ENCODE measurements at regions not wholly inside any gene's neighbourhood (a gene's known extent, or its start where the extent isn't known, plus 50 kb on each side); places are given as distances from the start of the nearest gene placed in this dataset.

DNA sequence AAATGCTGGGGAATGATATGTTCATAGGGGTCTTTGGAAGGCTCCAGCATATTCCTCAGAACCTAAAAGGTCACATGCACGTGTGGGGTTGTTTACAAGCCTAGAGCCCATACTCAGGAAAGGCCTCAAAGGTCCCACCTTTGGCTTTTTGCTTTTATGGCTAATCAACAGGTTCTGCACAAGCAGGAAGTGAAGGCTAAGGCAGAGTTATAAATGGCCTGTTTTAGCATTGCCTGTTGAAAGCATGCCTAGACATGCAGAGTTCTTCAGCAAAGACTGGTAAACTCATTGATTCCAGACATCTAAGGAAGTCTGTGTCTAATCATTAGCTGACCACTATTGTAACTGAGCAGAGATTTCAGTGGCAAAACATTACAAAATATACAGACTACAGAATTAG lies 198.3 kb downstream of the KCNRG start:
- Histone ChIP-seq H3K9me3 (ENCODE audit: control insufficient read depth, low read length) (no peaks in the 10 kb centered on the region), H3K4me1 (ENCODE audit: control insufficient read depth, insufficient read depth, low read length) (peaks cover 6% of the 10 kb centered on the region), H3K27me3 (ENCODE audit: control insufficient read depth, insufficient read depth, low read length) (no peaks in the 10 kb centered on the region), H3K4me3 (ENCODE audit: low read length) (no peak overlapping the region), H3K9ac (ENCODE audit: low read length) (no peak overlapping the region), H3K36me3 (ENCODE audit: control insufficient read depth, insufficient read depth, low read length) (no peaks in the 10 kb centered on the region)

DNA sequence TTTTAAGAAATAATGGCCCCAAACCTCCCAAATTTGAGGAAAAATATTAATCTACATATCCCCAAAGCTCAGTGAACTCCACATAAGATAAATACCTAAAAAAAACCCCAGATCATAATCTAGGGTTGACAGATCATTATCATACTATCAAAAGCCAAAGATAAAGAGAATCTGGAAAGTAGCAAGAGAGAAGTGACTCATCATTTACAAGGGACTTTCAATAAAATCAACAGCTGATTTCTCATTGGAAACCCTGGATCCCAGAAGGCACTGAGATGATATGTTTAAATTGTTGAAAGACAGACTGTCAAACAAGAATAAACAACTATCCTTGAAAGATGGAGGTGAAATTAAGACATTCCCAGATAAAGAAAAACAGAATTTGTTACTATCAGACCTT lies 199.3 kb downstream of the KCNRG start:
- H3K36me3 ChIP-seq (ENCODE audit: control insufficient read depth, insufficient read depth, low read length) = no peaks in the 10 kb centered on the region
- H3K27me3 ChIP-seq (ENCODE audit: control insufficient read depth, insufficient read depth, low read length) = no peaks in the 10 kb centered on the region
- no peak overlapping the region for H3K4me3 ChIP-seq (ENCODE audit: low read length)
- H3K4me1 ChIP-seq (ENCODE audit: control insufficient read depth, insufficient read depth, low read length) = no peaks in the 10 kb centered on the region
- H3K9me3 ChIP-seq (ENCODE audit: control insufficient read depth, low read length) = no peaks in the 10 kb centered on the region
- no peak overlapping the region for H3K9ac ChIP-seq (ENCODE audit: low read length)

DNA sequence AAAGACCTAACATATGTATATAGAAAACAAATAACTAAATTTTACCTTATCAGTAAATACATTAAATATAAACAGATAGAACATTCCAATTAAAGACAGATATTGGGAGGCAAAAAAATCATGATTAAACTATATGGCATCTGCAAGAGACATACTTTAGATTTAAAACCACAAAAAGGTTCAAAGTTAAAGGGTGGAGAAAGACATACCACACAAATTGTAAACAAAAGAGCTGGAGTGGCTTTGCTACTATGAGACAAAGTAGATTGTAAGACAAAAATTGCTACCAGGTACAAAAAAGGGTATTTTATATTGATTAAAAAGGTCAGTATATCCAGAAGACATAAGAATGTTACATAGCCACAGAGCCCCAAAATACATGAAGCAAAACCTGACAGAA lies 200.2 kb downstream of the KCNRG start:
- no peaks in the 10 kb centered on the region for H3K36me3 ChIP-seq (ENCODE audit: control insufficient read depth, insufficient read depth, low read length)
- H3K9ac ChIP-seq (ENCODE audit: low read length) = no peak overlapping the region
- no peaks in the 10 kb centered on the region for H3K27me3 ChIP-seq (ENCODE audit: control insufficient read depth, insufficient read depth, low read length)
- H3K4me1 ChIP-seq (ENCODE audit: control insufficient read depth, insufficient read depth, low read length) = no peaks in the 10 kb centered on the region
- H3K4me3 ChIP-seq (ENCODE audit: low read length) = no peak overlapping the region
- no peaks in the 10 kb centered on the region for H3K9me3 ChIP-seq (ENCODE audit: control insufficient read depth, low read length)

DNA sequence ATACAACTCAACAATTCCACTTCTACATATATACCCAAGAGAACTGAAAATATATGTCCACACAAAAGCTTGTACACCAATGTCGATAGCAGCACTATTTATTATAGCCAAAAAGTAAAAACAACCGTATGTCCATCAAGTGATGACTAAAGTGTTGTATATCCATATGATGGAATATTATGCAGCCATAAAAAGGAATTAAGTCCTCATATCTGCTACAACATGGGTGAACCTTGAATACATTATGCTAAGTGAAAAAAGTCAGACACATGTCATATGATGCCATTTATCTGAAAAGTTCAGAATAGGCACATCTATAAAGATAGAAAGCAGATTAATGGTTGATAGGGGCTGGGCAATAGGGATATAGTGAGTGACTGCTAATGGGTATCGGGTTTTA lies 204.5 kb downstream of the KCNRG start:
- Histone ChIP-seq H3K36me3 (ENCODE audit: control insufficient read depth, insufficient read depth, low read length) (no peaks in the 10 kb centered on the region), H3K9me3 (ENCODE audit: control insufficient read depth, low read length) (no peaks in the 10 kb centered on the region), H3K4me1 (ENCODE audit: control insufficient read depth, insufficient read depth, low read length) (peaks cover 11% of the 10 kb centered on the region), H3K4me3 (ENCODE audit: low read length) (no peak overlapping the region), H3K9ac (ENCODE audit: low read length) (no peak overlapping the region), H3K27me3 (ENCODE audit: control insufficient read depth, insufficient read depth, low read length) (no peaks in the 10 kb centered on the region)

DNA sequence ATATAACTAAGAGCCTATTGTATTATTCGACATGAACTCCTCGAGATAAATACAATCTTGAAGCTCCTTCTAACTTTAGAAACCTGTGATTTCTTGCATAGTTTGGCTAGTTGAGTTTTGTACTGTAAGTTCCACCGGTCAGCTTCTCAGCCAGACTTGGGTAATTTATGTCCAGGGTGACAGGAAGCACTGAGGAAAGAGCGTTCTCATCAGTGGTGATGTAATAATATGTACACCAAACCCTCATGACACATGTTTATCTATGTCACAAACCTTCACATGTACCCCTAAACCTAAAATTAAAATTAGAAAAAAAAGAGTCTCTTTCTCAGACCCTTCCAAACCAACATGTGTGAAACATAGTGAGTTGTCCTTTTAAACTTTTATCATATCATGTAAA lies 205.7 kb downstream of the KCNRG start:
- Histone ChIP-seq H3K27me3 (ENCODE audit: control insufficient read depth, insufficient read depth, low read length) (no peaks in the 10 kb centered on the region), H3K36me3 (ENCODE audit: control insufficient read depth, insufficient read depth, low read length) (no peaks in the 10 kb centered on the region), H3K4me3 (ENCODE audit: low read length) (no peak overlapping the region), H3K9me3 (ENCODE audit: control insufficient read depth, low read length) (no peaks in the 10 kb centered on the region), H3K4me1 (ENCODE audit: control insufficient read depth, insufficient read depth, low read length) (peaks cover 11% of the 10 kb centered on the region), H3K9ac (ENCODE audit: low read length) (no peak overlapping the region)

DNA sequence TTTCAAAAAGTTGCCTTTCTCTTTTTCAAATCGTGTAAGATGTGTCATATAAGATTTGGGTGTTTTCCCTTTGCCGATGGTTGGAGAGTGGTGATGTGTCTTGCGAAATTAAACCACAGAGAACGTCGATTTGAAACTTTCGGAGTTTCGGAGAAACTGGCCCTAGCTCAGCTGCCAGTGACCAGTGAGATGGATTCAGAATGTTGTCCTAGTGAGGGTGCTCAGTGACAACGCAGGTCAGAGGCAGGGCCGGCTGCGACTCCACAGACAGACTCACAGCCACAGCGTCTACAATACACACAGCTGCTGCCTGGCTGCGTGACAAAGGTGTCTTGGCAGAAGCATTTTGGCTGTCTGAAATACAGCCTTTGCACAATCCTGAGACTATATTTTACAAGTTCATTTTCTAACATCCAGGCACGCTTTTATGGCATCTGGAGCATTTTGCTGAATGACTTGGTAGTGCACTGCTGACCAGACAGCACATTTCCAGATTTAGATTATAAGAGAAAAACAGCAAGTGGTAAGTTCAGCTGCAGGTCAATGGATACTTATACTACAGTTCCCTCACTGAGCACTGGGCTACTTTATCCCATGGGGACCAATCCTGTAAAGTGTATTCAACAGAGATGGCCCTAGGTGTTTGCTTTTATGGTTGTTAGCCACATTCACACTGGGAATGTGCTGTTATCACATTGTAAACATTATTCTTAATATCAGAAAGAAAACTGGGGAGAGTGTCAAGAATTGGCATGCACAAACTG lies 207.5 kb downstream of the KCNRG start:
- Histone ChIP-seq H3K36me3 (ENCODE audit: control insufficient read depth, insufficient read depth, low read length) (no peaks in the 10 kb centered on the region), H3K4me3 (ENCODE audit: low read length) (no peak overlapping the region), H3K9me3 (ENCODE audit: control insufficient read depth, low read length) (no peaks in the 10 kb centered on the region), H3K27me3 (ENCODE audit: control insufficient read depth, insufficient read depth, low read length) (no peaks in the 10 kb centered on the region), H3K9ac (ENCODE audit: low read length) (no peak overlapping the region), H3K4me1 (ENCODE audit: control insufficient read depth, insufficient read depth, low read length) (peaks cover 11% of the 10 kb centered on the region)

DNA sequence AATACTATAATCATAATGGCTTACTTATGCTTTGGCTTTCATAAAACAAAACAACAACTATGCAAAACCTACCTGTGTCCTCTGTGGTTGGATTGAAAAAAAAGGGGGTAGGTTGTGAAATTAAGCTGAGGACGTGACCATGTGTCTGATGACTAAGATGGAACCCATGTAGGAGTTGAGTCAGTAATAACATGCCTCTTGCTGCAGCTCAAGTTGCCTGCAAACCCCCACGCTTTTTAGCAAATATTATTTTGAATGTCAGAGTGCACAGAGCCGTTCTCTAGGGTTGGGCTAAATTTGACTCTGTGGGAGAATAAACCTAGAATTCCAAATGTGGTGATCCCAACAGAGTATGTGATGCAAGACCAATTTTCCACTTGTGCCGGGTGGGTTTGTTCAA lies 209.3 kb downstream of the KCNRG start:
- no peaks in the 10 kb centered on the region for H3K27me3 ChIP-seq (ENCODE audit: control insufficient read depth, insufficient read depth, low read length)
- no peaks in the 10 kb centered on the region for H3K36me3 ChIP-seq (ENCODE audit: control insufficient read depth, insufficient read depth, low read length)
- H3K9ac ChIP-seq (ENCODE audit: low read length) = no peak overlapping the region
- no peaks in the 10 kb centered on the region for H3K9me3 ChIP-seq (ENCODE audit: control insufficient read depth, low read length)
- H3K4me3 ChIP-seq (ENCODE audit: low read length) = no peak overlapping the region
- peaks cover 11% of the 10 kb centered on the region for H3K4me1 ChIP-seq (ENCODE audit: control insufficient read depth, insufficient read depth, low read length)

DNA sequence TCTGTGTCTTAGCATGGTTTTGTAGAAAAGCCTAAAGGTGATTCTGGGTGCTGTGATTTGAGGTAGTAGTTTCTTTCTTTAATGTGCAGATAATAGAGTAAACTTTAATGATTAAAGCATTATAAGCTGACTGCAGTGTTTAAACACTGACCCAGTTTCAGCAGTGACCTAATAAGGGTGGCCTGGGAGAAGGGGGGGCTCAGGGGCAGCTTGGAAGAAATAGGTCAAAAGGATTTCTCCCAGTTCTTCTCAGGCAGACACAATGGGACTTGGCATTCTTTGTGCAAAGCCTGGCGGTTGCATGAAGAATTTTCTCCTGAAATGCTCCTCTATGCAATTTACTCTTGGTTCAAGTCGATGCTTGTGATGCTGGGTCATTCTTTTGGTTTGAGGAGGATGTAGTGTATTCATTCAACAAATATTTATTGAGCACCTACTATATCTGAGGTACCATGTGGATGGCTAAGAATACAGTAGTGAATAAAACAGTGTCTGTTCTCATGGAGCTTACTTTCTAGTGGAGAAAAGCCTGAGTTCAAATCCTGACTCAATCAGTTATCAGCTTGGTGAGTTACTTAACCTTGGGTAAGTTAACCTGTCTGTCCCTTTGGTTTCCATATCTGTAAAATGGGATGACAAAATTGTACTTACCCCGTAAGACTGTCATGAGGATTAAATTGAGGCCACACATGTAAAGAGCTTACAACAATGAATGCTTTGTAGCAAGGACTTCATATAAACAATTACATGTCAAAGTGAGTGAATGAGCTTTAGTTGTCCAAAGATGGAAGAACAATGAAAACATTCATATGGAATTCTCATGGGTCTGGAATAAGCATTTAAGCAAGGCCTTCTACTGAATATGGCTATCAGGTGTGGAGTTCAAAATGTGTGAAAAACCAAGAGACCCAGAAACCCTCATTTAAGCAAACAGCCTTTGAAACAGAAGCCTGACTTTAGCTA lies 210.2 kb downstream of the KCNRG start:
- H3K4me3 ChIP-seq (ENCODE audit: low read length) = no peak overlapping the region
- H3K4me1 ChIP-seq (ENCODE audit: control insufficient read depth, insufficient read depth, low read length) = peaks cover 11% of the 10 kb centered on the region
- H3K27me3 ChIP-seq (ENCODE audit: control insufficient read depth, insufficient read depth, low read length) = no peaks in the 10 kb centered on the region
- H3K9me3 ChIP-seq (ENCODE audit: control insufficient read depth, low read length) = no peaks in the 10 kb centered on the region
- no peak overlapping the region for H3K9ac ChIP-seq (ENCODE audit: low read length)
- no peaks in the 10 kb centered on the region for H3K36me3 ChIP-seq (ENCODE audit: control insufficient read depth, insufficient read depth, low read length)

DNA sequence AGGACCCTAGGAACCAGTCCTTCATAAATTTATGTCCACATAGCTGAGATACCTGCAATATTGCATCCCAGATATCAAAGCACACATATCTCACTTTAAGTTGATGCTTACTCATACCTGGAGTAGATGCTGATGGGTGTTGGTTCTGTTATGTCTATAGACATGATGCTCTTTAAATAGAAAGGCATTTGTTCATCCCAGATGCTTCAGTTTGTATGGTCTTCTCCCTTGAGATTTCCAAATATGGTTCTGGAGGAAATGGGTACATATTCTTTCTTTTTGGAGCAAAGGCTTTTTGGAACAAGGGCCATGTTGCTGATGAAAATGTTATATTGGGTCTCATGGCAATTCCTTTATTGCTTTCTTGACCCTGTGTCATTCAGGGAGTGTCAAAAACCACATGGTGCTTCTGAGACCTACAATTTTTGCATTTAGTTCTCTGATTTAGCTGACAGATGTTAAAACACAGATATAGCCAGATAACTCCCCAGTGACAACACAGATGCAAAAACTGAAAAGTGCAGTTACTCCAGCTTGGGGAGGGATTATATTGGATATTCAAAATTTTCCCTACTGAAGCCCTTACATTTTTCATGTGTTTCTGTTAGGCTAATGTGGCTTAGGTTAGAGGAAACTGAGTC lies 211.4 kb downstream of the KCNRG start:
- no peaks in the 10 kb centered on the region for H3K9me3 ChIP-seq (ENCODE audit: control insufficient read depth, low read length)
- no peak overlapping the region for H3K9ac ChIP-seq (ENCODE audit: low read length)
- H3K36me3 ChIP-seq (ENCODE audit: control insufficient read depth, insufficient read depth, low read length) = no peaks in the 10 kb centered on the region
- H3K27me3 ChIP-seq (ENCODE audit: control insufficient read depth, insufficient read depth, low read length) = no peaks in the 10 kb centered on the region
- no peak overlapping the region for H3K4me3 ChIP-seq (ENCODE audit: low read length)
- peaks cover 11% of the 10 kb centered on the region for H3K4me1 ChIP-seq (ENCODE audit: control insufficient read depth, insufficient read depth, low read length)

DNA sequence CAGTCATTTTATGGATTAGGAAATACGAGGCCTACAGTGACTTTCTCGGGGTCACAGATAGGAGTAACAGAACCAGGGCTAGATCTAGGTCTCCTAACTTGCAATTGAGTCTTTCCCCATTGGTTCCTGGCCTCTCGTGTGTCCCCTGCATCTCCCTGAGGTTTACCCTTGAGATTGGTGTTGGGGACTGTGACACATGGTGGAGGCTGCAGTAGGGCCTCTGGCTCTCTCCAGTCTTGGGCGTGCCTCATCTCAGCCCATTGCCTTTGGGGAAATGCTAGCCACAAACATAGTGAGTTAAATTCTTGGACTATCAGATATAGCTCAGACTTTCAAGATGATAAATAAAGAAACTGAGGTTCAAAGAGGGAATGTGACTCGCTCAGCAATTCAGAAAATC lies 212.1 kb downstream of the KCNRG start:
- H3K4me1 ChIP-seq (ENCODE audit: control insufficient read depth, insufficient read depth, low read length) = peaks cover 11% of the 10 kb centered on the region
- H3K27me3 ChIP-seq (ENCODE audit: control insufficient read depth, insufficient read depth, low read length) = no peaks in the 10 kb centered on the region
- H3K9ac ChIP-seq (ENCODE audit: low read length) = no peak overlapping the region
- H3K4me3 ChIP-seq (ENCODE audit: low read length) = no peak overlapping the region
- H3K9me3 ChIP-seq (ENCODE audit: control insufficient read depth, low read length) = no peaks in the 10 kb centered on the region
- no peaks in the 10 kb centered on the region for H3K36me3 ChIP-seq (ENCODE audit: control insufficient read depth, insufficient read depth, low read length)

DNA sequence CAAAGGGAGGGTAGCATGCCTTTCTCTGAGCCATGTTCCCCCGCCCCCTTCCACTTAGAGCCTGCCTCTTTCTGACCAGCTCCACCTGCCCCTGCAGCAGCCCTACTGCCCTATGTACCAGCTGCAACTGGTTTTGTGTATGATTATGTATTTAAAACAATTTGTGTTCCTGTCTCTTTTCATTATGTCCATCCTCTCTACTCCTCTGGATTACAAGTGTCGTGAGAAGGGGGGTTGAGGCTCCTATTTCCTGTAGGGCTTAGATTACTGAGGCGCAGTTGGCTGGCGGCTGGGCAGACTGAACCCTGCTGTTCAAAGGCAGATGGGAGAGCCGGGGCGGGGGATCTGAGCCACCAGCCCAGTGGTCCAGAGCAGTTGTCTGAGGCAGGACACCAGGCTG lies 213.3 kb downstream of the KCNRG start:
- Histone ChIP-seq H3K4me3 (ENCODE audit: low read length) (no peak overlapping the region), H3K9ac (ENCODE audit: low read length) (no peak overlapping the region), H3K27me3 (ENCODE audit: control insufficient read depth, insufficient read depth, low read length) (no peaks in the 10 kb centered on the region), H3K36me3 (ENCODE audit: control insufficient read depth, insufficient read depth, low read length) (no peaks in the 10 kb centered on the region), H3K4me1 (ENCODE audit: control insufficient read depth, insufficient read depth, low read length) (no peaks in the 10 kb centered on the region), H3K9me3 (ENCODE audit: control insufficient read depth, low read length) (no peaks in the 10 kb centered on the region)
